ENCODE measurements at regions not wholly inside any gene's neighbourhood (a gene's known extent, or its start where the extent isn't known, plus 50 kb on each side); places are given as distances from the start of the nearest gene placed in this dataset.

GRCh38 chr12:127675936-127676335 is 591.0 kb upstream of the TMEM132C start:
- Histone ChIP-seq H3K4me1 (ENCODE audit: control insufficient read depth in 2 of 2, insufficient read depth in 2 of 2, low read length in 2 of 2) (no peaks in the 10 kb centered on the region), H3K36me3 (ENCODE audit: control insufficient read depth in 2 of 2, insufficient read depth in 2 of 2, low read length in 2 of 2) (no peaks in the 10 kb centered on the region), H3K27me3 (ENCODE audit: control insufficient read depth in 2 of 2, insufficient read depth in 2 of 2, low read length in 2 of 2) (no peaks in the 10 kb centered on the region), H3K27ac (ENCODE audit: low read depth in 2 of 2, low read length in 2 of 2) (no peak overlapping the region), H3K9ac (ENCODE audit: low read depth in 1 of 2, low read length in 2 of 2) (no peak overlapping the region), H3K9me3 (ENCODE audit: control insufficient read depth in 2 of 2, low read length in 2 of 2) (no peaks in the 10 kb centered on the region), H3K4me3 (ENCODE audit: low read length in 2 of 2) (no peak overlapping the region)

- Histone ChIP-seq H3K9ac (ENCODE audit: low read depth in 1 of 2, low read length in 2 of 2) (no peak overlapping the region), H3K27me3 (ENCODE audit: control insufficient read depth in 2 of 2, insufficient read depth in 2 of 2, low read length in 2 of 2) (no peaks in the 10 kb centered on the region), H3K36me3 (ENCODE audit: control insufficient read depth in 2 of 2, insufficient read depth in 2 of 2, low read length in 2 of 2) (no peaks in the 10 kb centered on the region), H3K4me1 (ENCODE audit: control insufficient read depth in 2 of 2, insufficient read depth in 2 of 2, low read length in 2 of 2) (no peaks in the 10 kb centered on the region), H3K27ac (ENCODE audit: low read depth in 2 of 2, low read length in 2 of 2) (no peak overlapping the region), H3K9me3 (ENCODE audit: control insufficient read depth in 2 of 2, low read length in 2 of 2) (no peaks in the 10 kb centered on the region), H3K4me3 (ENCODE audit: low read length in 2 of 2) (no peak overlapping the region)
Measured at GRCh38 chr12:127677537-127678131, 589.3 kb upstream of the TMEM132C start.

- no peaks in the 10 kb centered on the region for H3K27me3 ChIP-seq (ENCODE audit: control insufficient read depth in 2 of 2, insufficient read depth in 2 of 2, low read length in 2 of 2)
- no peak overlapping the region for H3K27ac ChIP-seq (ENCODE audit: low read depth in 2 of 2, low read length in 2 of 2)
- no peak overlapping the region for H3K9ac ChIP-seq (ENCODE audit: low read depth in 1 of 2, low read length in 2 of 2)
- no peaks in the 10 kb centered on the region for H3K36me3 ChIP-seq (ENCODE audit: control insufficient read depth in 2 of 2, insufficient read depth in 2 of 2, low read length in 2 of 2)
- H3K9me3 ChIP-seq (ENCODE audit: control insufficient read depth in 2 of 2, low read length in 2 of 2) = no peaks in the 10 kb centered on the region
- H3K4me3 ChIP-seq (ENCODE audit: low read length in 2 of 2) = no peak overlapping the region
- H3K4me1 ChIP-seq (ENCODE audit: control insufficient read depth in 2 of 2, insufficient read depth in 2 of 2, low read length in 2 of 2) = no peaks in the 10 kb centered on the region
Measured at GRCh38 chr12:127678945-127679344, 588.0 kb upstream of the TMEM132C start.

GRCh38 chr12:127680516-127680915 is 586.5 kb upstream of the TMEM132C start:
- H3K4me3 ChIP-seq (ENCODE audit: low read length in 2 of 2) = no peak overlapping the region
- no peaks in the 10 kb centered on the region for H3K27me3 ChIP-seq (ENCODE audit: control insufficient read depth in 2 of 2, insufficient read depth in 2 of 2, low read length in 2 of 2)
- no peaks in the 10 kb centered on the region for H3K36me3 ChIP-seq (ENCODE audit: control insufficient read depth in 2 of 2, insufficient read depth in 2 of 2, low read length in 2 of 2)
- no peaks in the 10 kb centered on the region for H3K4me1 ChIP-seq (ENCODE audit: control insufficient read depth in 2 of 2, insufficient read depth in 2 of 2, low read length in 2 of 2)
- no peaks in the 10 kb centered on the region for H3K9me3 ChIP-seq (ENCODE audit: control insufficient read depth in 2 of 2, low read length in 2 of 2)
- no peak overlapping the region for H3K9ac ChIP-seq (ENCODE audit: low read depth in 1 of 2, low read length in 2 of 2)
- H3K27ac ChIP-seq (ENCODE audit: low read depth in 2 of 2, low read length in 2 of 2) = no peak overlapping the region

GRCh38 chr12:127681151-127681754 is 585.7 kb upstream of the TMEM132C start:
- H3K4me1 ChIP-seq (ENCODE audit: control insufficient read depth in 2 of 2, insufficient read depth in 2 of 2, low read length in 2 of 2) = no peaks in the 10 kb centered on the region
- H3K27me3 ChIP-seq (ENCODE audit: control insufficient read depth in 2 of 2, insufficient read depth in 2 of 2, low read length in 2 of 2) = no peaks in the 10 kb centered on the region
- no peak overlapping the region for H3K4me3 ChIP-seq (ENCODE audit: low read length in 2 of 2)
- no peak overlapping the region for H3K9ac ChIP-seq (ENCODE audit: low read depth in 1 of 2, low read length in 2 of 2)
- H3K9me3 ChIP-seq (ENCODE audit: control insufficient read depth in 2 of 2, low read length in 2 of 2) = no peaks in the 10 kb centered on the region
- H3K36me3 ChIP-seq (ENCODE audit: control insufficient read depth in 2 of 2, insufficient read depth in 2 of 2, low read length in 2 of 2) = no peaks in the 10 kb centered on the region
- H3K27ac ChIP-seq (ENCODE audit: low read depth in 2 of 2, low read length in 2 of 2) = no peak overlapping the region

GRCh38 chr12:127685491-127685890 is 581.5 kb upstream of the TMEM132C start:
- Histone ChIP-seq H3K4me1 (ENCODE audit: control insufficient read depth in 2 of 2, insufficient read depth in 2 of 2, low read length in 2 of 2) (no peaks in the 10 kb centered on the region), H3K9me3 (ENCODE audit: control insufficient read depth in 2 of 2, low read length in 2 of 2) (no peaks in the 10 kb centered on the region), H3K27me3 (ENCODE audit: control insufficient read depth in 2 of 2, insufficient read depth in 2 of 2, low read length in 2 of 2) (no peaks in the 10 kb centered on the region), H3K9ac (ENCODE audit: low read depth in 1 of 2, low read length in 2 of 2) (no peak overlapping the region), H3K4me3 (ENCODE audit: low read length in 2 of 2) (no peak overlapping the region), H3K36me3 (ENCODE audit: control insufficient read depth in 2 of 2, insufficient read depth in 2 of 2, low read length in 2 of 2) (no peaks in the 10 kb centered on the region), H3K27ac (ENCODE audit: low read depth in 2 of 2, low read length in 2 of 2) (no peak overlapping the region)

GRCh38 chr12:127685931-127686330 is 581.0 kb upstream of the TMEM132C start:
- Histone ChIP-seq H3K27me3 (ENCODE audit: control insufficient read depth in 2 of 2, insufficient read depth in 2 of 2, low read length in 2 of 2) (no peaks in the 10 kb centered on the region), H3K36me3 (ENCODE audit: control insufficient read depth in 2 of 2, insufficient read depth in 2 of 2, low read length in 2 of 2) (no peaks in the 10 kb centered on the region), H3K4me3 (ENCODE audit: low read length in 2 of 2) (no peak overlapping the region), H3K9me3 (ENCODE audit: control insufficient read depth in 2 of 2, low read length in 2 of 2) (no peaks in the 10 kb centered on the region), H3K27ac (ENCODE audit: low read depth in 2 of 2, low read length in 2 of 2) (no peak overlapping the region), H3K4me1 (ENCODE audit: control insufficient read depth in 2 of 2, insufficient read depth in 2 of 2, low read length in 2 of 2) (no peaks in the 10 kb centered on the region), H3K9ac (ENCODE audit: low read depth in 1 of 2, low read length in 2 of 2) (no peak overlapping the region)

- Histone ChIP-seq H3K36me3 (ENCODE audit: control insufficient read depth in 2 of 2, insufficient read depth in 2 of 2, low read length in 2 of 2) (no peaks in the 10 kb centered on the region), H3K27ac (ENCODE audit: low read depth in 2 of 2, low read length in 2 of 2) (no peak overlapping the region), H3K9me3 (ENCODE audit: control insufficient read depth in 2 of 2, low read length in 2 of 2) (no peaks in the 10 kb centered on the region), H3K9ac (ENCODE audit: low read depth in 1 of 2, low read length in 2 of 2) (no peak overlapping the region), H3K4me3 (ENCODE audit: low read length in 2 of 2) (no peak overlapping the region), H3K4me1 (ENCODE audit: control insufficient read depth in 2 of 2, insufficient read depth in 2 of 2, low read length in 2 of 2) (no peaks in the 10 kb centered on the region), H3K27me3 (ENCODE audit: control insufficient read depth in 2 of 2, insufficient read depth in 2 of 2, low read length in 2 of 2) (no peaks in the 10 kb centered on the region)
Measured at GRCh38 chr12:127687181-127687580, 579.8 kb upstream of the TMEM132C start.

GRCh38 chr12:127688906-127689428 is 578.0 kb upstream of the TMEM132C start:
- H3K9me3 ChIP-seq (ENCODE audit: control insufficient read depth in 2 of 2, low read length in 2 of 2) = no peaks in the 10 kb centered on the region
- H3K9ac ChIP-seq (ENCODE audit: low read depth in 1 of 2, low read length in 2 of 2) = no peak overlapping the region
- H3K4me1 ChIP-seq (ENCODE audit: control insufficient read depth in 2 of 2, insufficient read depth in 2 of 2, low read length in 2 of 2) = no peaks in the 10 kb centered on the region
- H3K36me3 ChIP-seq (ENCODE audit: control insufficient read depth in 2 of 2, insufficient read depth in 2 of 2, low read length in 2 of 2) = no peaks in the 10 kb centered on the region
- no peaks in the 10 kb centered on the region for H3K27me3 ChIP-seq (ENCODE audit: control insufficient read depth in 2 of 2, insufficient read depth in 2 of 2, low read length in 2 of 2)
- no peak overlapping the region for H3K27ac ChIP-seq (ENCODE audit: low read depth in 2 of 2, low read length in 2 of 2)
- H3K4me3 ChIP-seq (ENCODE audit: low read length in 2 of 2) = no peak overlapping the region

GRCh38 chr12:127690161-127690560 is 576.8 kb upstream of the TMEM132C start:
- H3K27ac ChIP-seq (ENCODE audit: low read depth in 2 of 2, low read length in 2 of 2) = no peak overlapping the region
- no peak overlapping the region for H3K4me3 ChIP-seq (ENCODE audit: low read length in 2 of 2)
- H3K9me3 ChIP-seq (ENCODE audit: control insufficient read depth in 2 of 2, low read length in 2 of 2) = no peaks in the 10 kb centered on the region
- no peak overlapping the region for H3K9ac ChIP-seq (ENCODE audit: low read depth in 1 of 2, low read length in 2 of 2)
- no peaks in the 10 kb centered on the region for H3K4me1 ChIP-seq (ENCODE audit: control insufficient read depth in 2 of 2, insufficient read depth in 2 of 2, low read length in 2 of 2)
- no peaks in the 10 kb centered on the region for H3K27me3 ChIP-seq (ENCODE audit: control insufficient read depth in 2 of 2, insufficient read depth in 2 of 2, low read length in 2 of 2)
- H3K36me3 ChIP-seq (ENCODE audit: control insufficient read depth in 2 of 2, insufficient read depth in 2 of 2, low read length in 2 of 2) = no peaks in the 10 kb centered on the region
